ENCODE measurements at regions not wholly inside any gene's neighbourhood (a gene's known extent, or its start where the extent isn't known, plus 50 kb on each side); places are given as distances from the start of the nearest gene placed in this dataset.
"Not testable (repeated sequence)": the region's sequence is repeated elsewhere in the genome, so short reads cannot be mapped to it uniquely, and the experiment has no call there.

- Histone ChIP-seq H3K36me3 (ENCODE audit: insufficient read depth, low read length) (no peaks in the 10 kb centered on the region), H3K9me3 (ENCODE audit: control insufficient read depth in 1 of 2, low read length in 2 of 2) (no peaks in the 10 kb centered on the region), H3K4me1 (ENCODE audit: insufficient read depth, low read length) (peaks cover 13% of the 10 kb centered on the region), H3K4me3 (ENCODE audit: low read length in 2 of 2) (no peak overlapping the region), H3K27me3 (ENCODE audit: insufficient read depth, low read length) (no peaks in the 10 kb centered on the region), H3K27ac (ENCODE audit: low read depth, low read length) (no peak overlapping the region)
- ChIA-PET CTCF (ENCODE audit: partially characterized antibody) (interaction anchor here (1.2 kb wide), 1 partner anchor 179 kb away, joined by 3 read pairs; no protein-coding TSS in a partner anchor), POLR2A (ENCODE audit: partially characterized antibody) (no interaction called here)
- Mint-ChIP-seq H3K4me3 (no peak overlapping the region), H3K36me3 (no peaks in the 10 kb centered on the region), H3K4me1 (peaks cover 13 to 21% (median 18%) of the 10 kb centered on the region in 4 donors), H3K27ac (peak overlapping the region in 1 of 7 donors; percentile 41), H3K9me3 (no peaks in the 10 kb centered on the region), H3K27me3 (peaks cover 2 to 3% of the 10 kb centered on the region in 2 donors)
- intact Hi-C loops (cut with micrococcal nuclease): no loop called here
- DNase-seq: no peak
These were observed 58.1 kb upstream of the MSMB start for GRCh38 chr10:46104071-46104585.

- Histone ChIP-seq H3K4me3 (ENCODE audit: low read length in 2 of 2) (peak overlapping the region in 1 of 2 donors; percentile 30), H3K4me1 (ENCODE audit: insufficient read depth, low read length) (peaks cover 13% of the 10 kb centered on the region)
- H3K27me3 Mint-ChIP-seq; H3K36me3 Mint-ChIP-seq; H3K9me3 Mint-ChIP-seq; H3K9me3 ChIP-seq (ENCODE audit: control insufficient read depth in 1 of 2, low read length in 2 of 2); H3K27ac ChIP-seq (ENCODE audit: low read depth, low read length); CTCF ChIA-PET (ENCODE audit: partially characterized antibody); H3K36me3 ChIP-seq (ENCODE audit: insufficient read depth, low read length); H3K27me3 ChIP-seq (ENCODE audit: insufficient read depth, low read length); DNase-seq: not testable (repeated sequence)
- Mint-ChIP-seq H3K4me3 (peak overlapping the region; percentile 76 to 95 (median 89)), H3K27ac (peak overlapping the region in 5 of 7 donors; percentile 83 to 91 (median 89)), H3K4me1 (peaks cover 13 to 21% (median 16%) of the 10 kb centered on the region in 4 donors)
- intact Hi-C loops (cut with micrococcal nuclease): loop anchor here (5.0 kb wide), 1 partner anchor 73 kb away; the partner anchor contains the start of gene NCOA4
- POLR2A ChIA-PET (ENCODE audit: partially characterized antibody): interaction anchor here (2.3 to 3.0 kb wide), 5 partner anchors 10 to 178 kb away, joined by 6 to 33 read pairs (median 14); no protein-coding TSS in a partner anchor
These were observed 59.3 kb upstream of the MSMB start for GRCh38 chr10:46105416-46105815.

DNA sequence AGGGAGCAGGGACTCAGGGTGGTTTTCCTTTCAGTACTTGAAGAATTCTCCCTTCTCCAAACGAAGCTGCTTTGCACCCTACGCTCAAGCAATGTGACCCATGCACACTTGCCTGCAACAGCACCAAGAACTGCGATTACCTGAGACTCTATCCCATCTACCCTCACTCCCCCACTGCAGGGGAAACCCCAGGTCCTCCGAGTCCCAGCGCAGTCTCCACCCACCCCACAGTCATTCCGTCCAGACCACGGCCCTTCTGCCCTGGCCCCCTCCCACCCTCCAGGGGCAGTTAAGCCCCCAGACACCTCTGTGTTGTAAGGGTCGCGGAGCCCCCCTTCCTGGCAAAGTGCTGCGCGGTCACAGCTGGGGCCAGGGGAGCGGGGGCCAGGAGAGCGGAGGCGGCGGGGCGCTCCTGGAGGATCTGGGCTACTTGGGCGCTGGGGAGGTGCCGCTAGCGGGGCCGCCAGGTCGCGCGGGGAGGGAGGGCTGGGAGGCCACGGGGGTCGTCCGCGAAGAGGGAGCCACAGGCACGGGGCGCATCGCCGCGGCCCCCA lies 59.9 kb upstream of the MSMB start:
- not testable (repeated sequence) for H3K27me3 Mint-ChIP-seq; H3K36me3 Mint-ChIP-seq; H3K9me3 ChIP-seq (ENCODE audit: control insufficient read depth in 1 of 2, low read length in 2 of 2); H3K9me3 Mint-ChIP-seq; H3K36me3 ChIP-seq (ENCODE audit: insufficient read depth, low read length); H3K27me3 ChIP-seq (ENCODE audit: insufficient read depth, low read length)
- POLR2A ChIA-PET (ENCODE audit: partially characterized antibody): interaction anchor here (0.7 to 3.0 kb wide), 8 partner anchors 10 to 177 kb away, joined by 3 to 33 read pairs (median 10); no protein-coding TSS in a partner anchor
- intact Hi-C loops (cut with micrococcal nuclease): loop anchor here (5.0 kb wide), 1 partner anchor 74 kb away; the partner anchor contains the start of gene NCOA4
- Mint-ChIP-seq H3K27ac (peak overlapping the region in 5 of 7 donors; percentile 83 to 91 (median 89)), H3K4me1 (peaks cover 13 to 21% (median 16%) of the 10 kb centered on the region in 4 donors), H3K4me3 (peak overlapping the region; percentile 76 to 95 (median 89))
- peak in 1 of 5 donors; percentile 36 for DNase-seq
- H3K4me3 ChIP-seq (ENCODE audit: low read length in 2 of 2): peak overlapping the region in 1 of 2 donors; percentile 30
- CTCF ChIA-PET (ENCODE audit: partially characterized antibody): interaction anchor here (0.9 to 2.2 kb wide), 2 partner anchors 26 to 77 kb away, joined by 4 to 8 read pairs; no protein-coding TSS in a partner anchor
- peak overlapping the region; percentile 60 for H3K27ac ChIP-seq (ENCODE audit: low read depth, low read length)
- H3K4me1 ChIP-seq (ENCODE audit: insufficient read depth, low read length): peaks cover 13% of the 10 kb centered on the region

DNA sequence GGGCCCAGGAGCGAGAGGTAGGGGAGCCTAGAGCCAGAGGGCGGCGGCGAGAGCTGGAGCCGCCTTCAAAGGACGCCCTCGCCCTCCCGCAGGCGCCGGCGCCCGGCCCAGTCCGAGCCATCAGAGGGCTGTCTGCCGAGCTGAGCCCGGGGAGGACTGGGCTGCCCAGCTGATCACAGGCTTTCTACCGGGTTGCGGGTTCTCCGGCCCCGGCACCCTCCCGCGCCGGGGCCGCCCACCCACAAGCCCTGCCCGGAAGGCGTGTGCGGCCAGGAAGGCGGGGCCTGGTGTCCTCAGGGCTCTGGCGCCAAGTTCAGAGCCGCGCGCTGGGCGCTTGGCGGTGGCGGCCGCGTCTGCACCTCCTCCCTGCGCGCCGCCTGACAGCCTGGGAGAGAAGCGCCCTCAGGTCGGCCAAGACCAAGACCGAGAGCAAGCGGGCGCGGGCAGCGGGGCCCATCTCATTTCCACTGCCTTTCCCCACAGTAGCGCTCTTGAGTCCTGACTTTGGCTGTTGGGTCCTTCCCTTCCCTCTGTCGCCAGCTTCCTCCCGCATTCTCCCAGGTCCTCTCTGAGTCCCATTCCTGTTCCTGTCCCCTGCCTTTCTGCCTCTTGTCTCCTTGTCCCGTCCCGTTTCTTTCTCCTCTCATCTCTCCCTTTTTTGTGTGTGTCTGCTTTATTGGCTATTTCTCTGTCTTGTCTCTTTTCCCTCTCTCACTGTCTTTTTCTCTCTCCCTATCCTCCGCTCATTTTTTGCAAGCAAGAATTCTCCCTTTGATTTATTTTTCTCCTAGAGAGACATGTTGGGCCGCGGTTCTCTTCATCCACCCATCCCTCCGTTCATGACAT lies 60.6 kb upstream of the MSMB start:
- Histone ChIP-seq H3K4me3 (ENCODE audit: low read length in 2 of 2) (peak overlapping the region in 1 of 2 donors; percentile 30), H3K9me3 (ENCODE audit: control insufficient read depth in 1 of 2, low read length in 2 of 2) (no peaks in the 10 kb centered on the region), H3K27ac (ENCODE audit: low read depth, low read length) (peak overlapping the region; percentile 60), H3K36me3 (ENCODE audit: insufficient read depth, low read length) (no peaks in the 10 kb centered on the region), H3K4me1 (ENCODE audit: insufficient read depth, low read length) (peaks cover 13% of the 10 kb centered on the region), H3K27me3 (ENCODE audit: insufficient read depth, low read length) (no peaks in the 10 kb centered on the region)
- ChIA-PET POLR2A (ENCODE audit: partially characterized antibody) (interaction anchor here (0.7 to 3.0 kb wide), 8 partner anchors 11 to 177 kb away, joined by 3 to 33 read pairs (median 10); no protein-coding TSS in a partner anchor), CTCF (ENCODE audit: partially characterized antibody) (interaction anchor here (0.9 to 2.2 kb wide), 3 partner anchors 26 to 219 kb away, joined by 3 to 8 read pairs (median 4); no protein-coding TSS in a partner anchor)
- intact Hi-C loops (cut with micrococcal nuclease): loop anchor here (5.0 kb wide), 1 partner anchor 74 kb away; the partner anchor contains the start of gene NCOA4
- peak in 4 of 5 donors; percentile 43 to 60 (median 48) for DNase-seq
- H3K27me3 Mint-ChIP-seq: peaks cover 2 to 3% of the 10 kb centered on the region in 2 donors
- H3K9me3 Mint-ChIP-seq: no peaks in the 10 kb centered on the region
- peaks cover 13 to 21% (median 15%) of the 10 kb centered on the region in 4 donors for H3K4me1 Mint-ChIP-seq
- H3K36me3 Mint-ChIP-seq: no peaks in the 10 kb centered on the region
- peak overlapping the region; percentile 78 to 97 (median 92) for H3K4me3 Mint-ChIP-seq
- H3K27ac Mint-ChIP-seq: peak overlapping the region in 6 of 7 donors; percentile 9 to 87 (median 51)

GRCh38 chr10:46108158-46108499 lies 62.1 kb upstream of the MSMB start:
- CTCF ChIA-PET (ENCODE audit: partially characterized antibody): interaction anchor here (2.2 kb wide), 1 partner anchor 79 kb away, joined by 8 read pairs; no protein-coding TSS in a partner anchor
- H3K27ac ChIP-seq (ENCODE audit: low read depth, low read length); H3K36me3 ChIP-seq (ENCODE audit: insufficient read depth, low read length); H3K27me3 ChIP-seq (ENCODE audit: insufficient read depth, low read length); H3K36me3 Mint-ChIP-seq; H3K9me3 Mint-ChIP-seq; H3K27ac Mint-ChIP-seq; DNase-seq; H3K9me3 ChIP-seq (ENCODE audit: control insufficient read depth in 1 of 2, low read length in 2 of 2); H3K27me3 Mint-ChIP-seq; POLR2A ChIA-PET (ENCODE audit: partially characterized antibody); H3K4me3 ChIP-seq (ENCODE audit: low read length in 2 of 2); H3K4me3 Mint-ChIP-seq: not testable (repeated sequence)
- H3K4me1 ChIP-seq (ENCODE audit: insufficient read depth, low read length): peaks cover 13% of the 10 kb centered on the region
- intact Hi-C loops (cut with micrococcal nuclease): loop anchor here (5.0 kb wide), 1 partner anchor 76 kb away; the partner anchor contains the start of gene NCOA4
- peaks cover 12 to 16% (median 15%) of the 10 kb centered on the region in 4 donors for H3K4me1 Mint-ChIP-seq

DNA sequence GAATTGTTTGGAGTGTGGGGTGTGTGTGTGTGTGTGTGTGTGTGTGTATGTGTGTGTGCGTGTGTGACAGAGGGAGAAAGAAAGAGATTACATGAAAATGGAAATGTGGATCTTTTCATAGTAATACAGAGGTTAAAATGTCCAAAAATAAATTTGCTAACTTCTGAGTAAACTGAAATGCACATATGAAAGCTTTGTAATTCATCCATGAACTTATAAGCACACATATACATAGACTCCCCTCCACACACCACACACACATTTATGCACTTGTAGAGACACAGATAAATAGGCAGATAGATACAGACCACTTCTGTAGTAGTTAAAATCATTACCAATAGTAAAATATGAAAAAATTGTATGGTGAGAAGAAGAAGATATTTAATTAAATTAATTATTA lies 108.2 kb upstream of the MSMB start:
- H3K4me3 ChIP-seq (ENCODE audit: low read length in 2 of 2); H3K27ac Mint-ChIP-seq; H3K27me3 ChIP-seq (ENCODE audit: insufficient read depth, low read length); H3K9me3 ChIP-seq (ENCODE audit: control insufficient read depth in 1 of 2, low read length in 2 of 2); DNase-seq; intact Hi-C loops (cut with micrococcal nuclease); H3K27me3 Mint-ChIP-seq; CTCF ChIA-PET (ENCODE audit: partially characterized antibody); H3K4me1 Mint-ChIP-seq; H3K36me3 ChIP-seq (ENCODE audit: insufficient read depth, low read length); H3K36me3 Mint-ChIP-seq; H3K9me3 Mint-ChIP-seq; POLR2A ChIA-PET (ENCODE audit: partially characterized antibody); H3K27ac ChIP-seq (ENCODE audit: low read depth, low read length); H3K4me3 Mint-ChIP-seq; H3K4me1 ChIP-seq (ENCODE audit: insufficient read depth, low read length): not testable (repeated sequence)

DNA sequence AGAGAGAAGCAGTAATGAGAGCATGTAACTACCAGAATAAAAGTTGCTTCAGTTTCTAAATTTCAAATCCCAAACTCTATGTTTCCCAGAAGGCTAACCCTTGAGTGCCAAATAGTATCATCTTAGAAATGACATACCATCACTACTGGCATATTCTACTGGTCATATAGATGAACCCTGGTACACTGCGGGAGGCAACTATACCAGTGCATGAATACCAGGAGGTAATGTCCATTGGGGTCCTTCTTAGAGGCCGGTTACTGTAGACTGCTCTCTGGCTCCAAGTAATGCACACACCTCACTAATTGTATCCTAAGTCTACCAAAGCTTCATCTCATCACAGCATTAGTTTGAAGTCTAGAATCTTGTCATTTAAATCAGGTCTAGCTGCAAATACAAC lies 108.6 kb upstream of the MSMB start:
- H3K27me3 ChIP-seq (ENCODE audit: insufficient read depth, low read length): not testable (repeated sequence)

More for the DNA sequence above, 108.6 kb upstream of the MSMB start:
- H3K36me3 Mint-ChIP-seq; POLR2A ChIA-PET (ENCODE audit: partially characterized antibody); H3K4me3 Mint-ChIP-seq; H3K4me1 ChIP-seq (ENCODE audit: insufficient read depth, low read length); H3K27ac Mint-ChIP-seq; H3K27ac ChIP-seq (ENCODE audit: low read depth, low read length); H3K9me3 Mint-ChIP-seq; CTCF ChIA-PET (ENCODE audit: partially characterized antibody); intact Hi-C loops (cut with micrococcal nuclease); H3K27me3 Mint-ChIP-seq; H3K4me1 Mint-ChIP-seq; H3K9me3 ChIP-seq (ENCODE audit: control insufficient read depth in 1 of 2, low read length in 2 of 2); H3K36me3 ChIP-seq (ENCODE audit: insufficient read depth, low read length); DNase-seq; H3K4me3 ChIP-seq (ENCODE audit: low read length in 2 of 2): not testable (repeated sequence)

All from CD4-positive, alpha-beta memory T cell (primary cell).